ENCODE measurements at regions not wholly inside any gene's neighbourhood (a gene's known extent, or its start where the extent isn't known, plus 50 kb on each side); places are given as distances from the start of the nearest gene placed in this dataset.

DNA sequence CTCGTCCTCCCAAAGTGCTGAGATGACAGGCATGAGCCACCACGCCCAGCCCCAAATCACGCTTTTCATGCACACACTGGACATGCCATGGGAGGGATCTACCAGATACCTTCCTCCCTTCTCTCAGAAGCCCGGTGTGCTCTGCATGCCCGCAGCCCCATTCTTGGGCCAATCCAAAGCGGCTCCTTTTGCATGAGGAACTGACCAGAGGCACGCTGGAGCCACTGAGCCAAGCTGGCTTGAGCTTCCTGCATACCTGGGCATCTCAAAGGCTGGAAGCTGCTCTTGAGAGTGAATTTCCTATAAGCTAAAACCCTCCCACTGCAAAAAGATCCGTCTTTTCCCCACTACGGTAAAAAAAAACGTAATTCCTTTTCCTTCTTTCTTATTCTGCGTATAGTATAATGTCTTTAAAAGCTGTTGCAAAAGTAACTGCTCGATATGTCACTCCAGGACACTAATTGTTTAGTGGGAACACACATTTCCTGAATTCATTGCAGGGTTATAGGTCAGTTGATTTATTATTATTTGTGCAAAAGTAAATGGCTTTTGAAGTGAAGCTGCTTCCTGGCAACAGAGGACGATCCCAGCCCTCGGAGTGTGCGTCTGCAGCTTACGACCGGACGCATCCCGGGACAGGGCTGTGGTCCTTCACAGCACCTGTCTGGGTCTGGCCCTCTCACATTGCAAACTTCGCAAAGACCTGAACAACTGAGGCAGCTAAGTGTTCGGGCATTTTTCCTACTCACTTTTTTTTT is 61.8 kb upstream of the ETS2 start:
- Histone ChIP-seq H2AFZ (ENCODE audit: low read depth, low read length) (no peak overlapping the region), H3K4me3 (ENCODE audit: low read length) (no peak overlapping the region), H3K4me1 (ENCODE audit: insufficient read depth, low read length) (peaks cover 2% of the 10 kb centered on the region), H3K36me3 (ENCODE audit: insufficient read depth, low read length) (no peaks in the 10 kb centered on the region), H3K9me3 (ENCODE audit: low read length) (no peaks in the 10 kb centered on the region), H3K27me3 (ENCODE audit: insufficient read depth, low read length) (no peaks in the 10 kb centered on the region)

DNA sequence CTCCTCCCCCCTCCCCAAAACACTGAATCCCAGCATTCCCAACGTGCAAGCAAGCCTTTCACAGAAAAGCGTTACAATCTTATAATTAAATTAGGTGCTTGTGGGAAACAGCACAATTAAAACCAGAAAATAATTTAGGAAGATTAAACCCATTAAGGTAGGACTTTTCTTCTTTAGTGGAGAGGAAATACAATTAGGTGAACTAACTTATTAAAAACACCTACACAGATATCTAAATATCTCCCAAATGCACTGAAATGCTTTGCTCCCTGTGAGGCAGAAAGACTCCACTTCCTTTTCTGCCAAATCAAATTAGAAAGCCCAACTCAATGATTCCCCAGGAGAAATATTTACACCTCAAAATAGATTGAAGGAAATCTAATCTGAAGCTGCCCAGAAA is 60.9 kb upstream of the ETS2 start:
- H3K27me3 ChIP-seq (ENCODE audit: insufficient read depth, low read length): no peaks in the 10 kb centered on the region
- H3K4me1 ChIP-seq (ENCODE audit: insufficient read depth, low read length): peaks cover 2% of the 10 kb centered on the region
- H3K36me3 ChIP-seq (ENCODE audit: insufficient read depth, low read length): no peaks in the 10 kb centered on the region
- H3K4me3 ChIP-seq (ENCODE audit: low read length): no peak overlapping the region
- no peak overlapping the region for H2AFZ ChIP-seq (ENCODE audit: low read depth, low read length)
- H3K9me3 ChIP-seq (ENCODE audit: low read length): no peaks in the 10 kb centered on the region

DNA sequence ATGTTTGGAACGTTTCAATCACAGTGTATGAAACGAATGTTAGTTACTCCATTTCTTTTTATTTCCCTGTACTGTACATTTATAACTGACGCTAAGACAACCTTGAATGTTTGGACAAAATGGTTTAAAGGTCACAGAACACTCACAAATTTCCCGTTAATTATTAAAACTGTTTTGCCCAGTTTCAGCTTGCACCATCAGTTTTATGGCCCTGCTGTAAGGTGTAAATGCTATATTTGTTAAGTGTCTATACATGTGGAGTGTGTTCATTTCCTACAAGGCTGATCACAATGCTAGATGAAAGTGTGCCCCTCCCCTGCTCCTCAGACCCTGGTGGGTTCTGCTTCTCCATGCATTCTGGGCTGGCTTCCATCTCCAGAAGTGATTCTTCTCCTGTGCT is 57.9 kb upstream of the ETS2 start:
- Histone ChIP-seq H3K9me3 (ENCODE audit: low read length) (no peaks in the 10 kb centered on the region), H3K27me3 (ENCODE audit: insufficient read depth, low read length) (no peaks in the 10 kb centered on the region), H3K4me3 (ENCODE audit: low read length) (no peak overlapping the region), H3K36me3 (ENCODE audit: insufficient read depth, low read length) (no peaks in the 10 kb centered on the region), H2AFZ (ENCODE audit: low read depth, low read length) (no peak overlapping the region), H3K4me1 (ENCODE audit: insufficient read depth, low read length) (no peaks in the 10 kb centered on the region)

DNA sequence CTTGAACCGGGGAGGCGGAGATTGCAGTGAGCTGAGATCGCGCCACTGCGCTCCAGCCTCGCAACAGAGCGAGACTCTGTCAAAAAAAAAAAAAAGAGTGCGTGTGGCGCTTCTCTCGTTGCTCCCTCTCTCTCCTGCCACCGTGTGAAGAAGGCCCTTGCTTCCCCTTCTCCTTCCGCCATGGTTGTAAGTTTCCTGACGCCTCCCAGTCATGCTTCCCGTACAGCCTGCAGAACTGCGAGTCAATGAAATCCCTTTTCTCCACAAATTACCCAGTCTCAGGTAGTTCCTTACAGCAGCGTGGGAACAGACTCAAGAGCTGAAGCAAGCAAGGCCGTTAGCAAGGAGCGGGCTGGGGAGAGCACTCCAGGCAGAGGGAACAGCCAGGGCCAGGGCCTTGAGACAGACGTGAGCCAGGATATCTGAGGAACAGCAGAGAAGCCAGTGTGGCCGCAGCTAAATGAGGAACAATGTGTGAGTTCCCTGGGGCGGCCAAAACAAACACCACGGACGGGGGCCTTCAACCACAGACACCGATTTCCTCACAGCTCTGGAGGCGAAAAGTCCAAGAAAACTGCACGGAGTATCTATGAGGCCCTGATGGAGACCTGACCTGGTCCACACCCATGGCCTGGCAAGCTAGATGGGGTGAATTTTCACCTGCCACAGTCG is 54.2 kb upstream of the ETS2 start:
- Histone ChIP-seq H3K9me3 (ENCODE audit: low read length) (no peaks in the 10 kb centered on the region), H2AFZ (ENCODE audit: low read depth, low read length) (no peak overlapping the region), H3K4me3 (ENCODE audit: low read length) (no peak overlapping the region), H3K36me3 (ENCODE audit: insufficient read depth, low read length) (no peaks in the 10 kb centered on the region), H3K27me3 (ENCODE audit: insufficient read depth, low read length) (no peaks in the 10 kb centered on the region), H3K4me1 (ENCODE audit: insufficient read depth, low read length) (no peaks in the 10 kb centered on the region)

DNA sequence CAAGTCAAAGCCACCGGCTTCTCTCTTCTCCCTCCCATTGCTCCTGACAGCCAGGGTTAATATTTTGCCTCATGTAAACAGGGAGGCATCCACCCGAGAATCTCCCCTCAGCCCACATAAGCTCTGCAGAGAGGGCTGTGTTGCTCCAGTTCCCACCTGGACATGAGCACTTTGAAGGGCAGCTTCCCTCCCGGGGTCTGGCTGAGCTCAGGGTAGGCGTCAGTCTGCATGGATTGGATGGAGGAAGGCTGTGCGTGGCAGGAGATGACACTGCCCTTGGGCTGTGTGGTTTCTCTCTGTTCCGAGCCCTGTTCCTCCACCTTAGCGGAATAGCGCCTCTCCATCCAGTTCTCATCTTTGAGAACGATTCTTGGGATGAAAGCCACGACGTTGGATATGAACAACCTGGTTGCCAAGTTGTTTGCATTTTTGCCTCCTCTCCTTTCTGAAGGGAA is 53.7 kb upstream of the ETS2 start:
- Histone ChIP-seq H3K36me3 (ENCODE audit: insufficient read depth, low read length) (no peaks in the 10 kb centered on the region), H3K27me3 (ENCODE audit: insufficient read depth, low read length) (no peaks in the 10 kb centered on the region), H2AFZ (ENCODE audit: low read depth, low read length) (no peak overlapping the region), H3K4me3 (ENCODE audit: low read length) (no peak overlapping the region), H3K9me3 (ENCODE audit: low read length) (no peaks in the 10 kb centered on the region), H3K4me1 (ENCODE audit: insufficient read depth, low read length) (no peaks in the 10 kb centered on the region)

DNA sequence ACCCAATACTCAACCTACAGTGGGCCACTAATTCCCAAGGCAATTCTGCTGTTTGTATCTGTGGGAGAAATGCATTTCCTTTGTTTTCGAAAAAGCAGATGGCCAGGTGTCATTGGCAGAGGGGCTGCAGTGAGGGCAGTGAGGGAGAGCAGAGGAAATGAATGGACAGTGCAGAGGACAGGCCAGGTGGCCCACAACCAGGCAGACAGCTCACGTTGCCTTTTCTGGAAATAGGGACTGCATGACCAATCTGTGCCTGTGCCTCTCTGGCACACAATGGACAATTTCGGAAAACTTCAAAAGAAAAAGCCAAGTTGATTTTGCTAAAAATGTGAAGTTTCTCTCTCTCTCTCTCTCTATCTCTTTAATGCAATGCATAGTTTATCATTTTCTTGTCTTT is 52.6 kb upstream of the ETS2 start:
- H2AFZ ChIP-seq (ENCODE audit: low read depth, low read length): no peak overlapping the region
- H3K36me3 ChIP-seq (ENCODE audit: insufficient read depth, low read length): no peaks in the 10 kb centered on the region
- no peak overlapping the region for H3K4me3 ChIP-seq (ENCODE audit: low read length)

DNA sequence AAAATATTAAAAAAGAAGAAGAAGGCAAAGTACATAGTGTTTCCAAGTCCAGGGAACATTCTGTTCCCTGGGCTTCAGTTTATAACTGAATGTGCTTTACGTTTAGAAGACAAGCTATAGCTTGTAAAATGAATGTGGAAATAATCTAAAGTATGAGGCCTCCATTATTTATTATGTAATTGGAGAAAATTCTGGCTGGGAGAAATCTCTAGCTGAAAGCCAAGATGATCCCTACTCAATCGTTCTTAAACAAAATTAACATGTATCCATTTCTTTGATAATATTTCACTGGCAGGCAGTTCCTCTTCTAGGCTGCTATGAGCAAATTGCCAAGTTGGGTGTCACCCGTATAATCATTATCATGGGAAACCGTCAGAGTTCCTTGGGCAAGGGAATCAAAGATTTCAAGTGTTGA is 52.2 kb upstream of the ETS2 start:
- Histone ChIP-seq H3K4me1 (ENCODE audit: insufficient read depth, low read length) (no peaks in the 10 kb centered on the region), H3K4me3 (ENCODE audit: low read length) (no peak overlapping the region), H2AFZ (ENCODE audit: low read depth, low read length) (no peak overlapping the region), H3K9me3 (ENCODE audit: low read length) (no peaks in the 10 kb centered on the region), H3K36me3 (ENCODE audit: insufficient read depth, low read length) (no peaks in the 10 kb centered on the region), H3K27me3 (ENCODE audit: insufficient read depth, low read length) (no peaks in the 10 kb centered on the region)

More for the DNA sequence above, 52.6 kb upstream of the ETS2 start:
- no peaks in the 10 kb centered on the region for H3K9me3 ChIP-seq (ENCODE audit: low read length)
- no peaks in the 10 kb centered on the region for H3K27me3 ChIP-seq (ENCODE audit: insufficient read depth, low read length)
- no peaks in the 10 kb centered on the region for H3K4me1 ChIP-seq (ENCODE audit: insufficient read depth, low read length)

Measured in neuron (in vitro differentiated cells).